H1 (cell line): ENCODE measurements at regions not wholly inside any gene's neighbourhood (a gene's known extent, or its start where the extent isn't known, plus 50 kb on each side); places are given as distances from the start of the nearest gene placed in this dataset.
"Not testable (repeated sequence)": the region's sequence is repeated elsewhere in the genome, so short reads cannot be mapped to it uniquely, and the experiment has no call there.

Experiments
- CTCF ChIA-PET: fragments of 300-600 bp; sonication (Branson Sonifier 250); formaldehyde crosslinking; loops from one replicate; lab custom pipeline; 2021; ENCODE audit not compliant: partially characterized antibody; lab: Charles Lee
- POLR2A ChIA-PET: fragments of 300-600 bp; sonication (Branson Sonifier 250); formaldehyde crosslinking; loops from one replicate; lab custom pipeline; 2021; ENCODE audit warnings: inconsistent platforms; ENCODE audit not compliant: partially characterized antibody; lab: Charles Lee
- DNase-seq, 2 experiments: peaks; one replicate each; pipeline versions ENCODE4 v3.0.0 to v3.0.0-alpha.2; 2010 to 2022; ENCODE audit warnings: low spot score in 2 of 2, low read depth in 1 of 2, mixed read lengths in 1 of 2
- FAIRE-seq: peaks from 2 replicates; lab custom pipeline; 2011; peaks lifted over from hg19 to GRCh38; lab: Jason Lieb, UNC
- H2AFZ ChIP-seq: 2 replicates; pipeline ENCODE4 v1.8.1; 2012; ENCODE audit warnings: low read length, inconsistent platforms
- H2AK5ac ChIP-seq: 2 replicates; pipeline ENCODE4 v1.6.1; 2013; ENCODE audit warnings: low read depth, low read length
- H2BK120ac ChIP-seq: replicated peaks from 2 replicates; pipeline ENCODE3; 2013; ENCODE audit warnings: low read depth, low read length, inconsistent platforms
- H2BK12ac ChIP-seq: 2 replicates; pipeline ENCODE4 v1.6.1; 2013; ENCODE audit warnings: low read depth, low read length
- H2BK15ac ChIP-seq: 2 replicates; pipeline ENCODE4 v1.6.1; 2013; ENCODE audit warnings: low read length
- H2BK20ac ChIP-seq: 2 replicates; pipeline ENCODE4 v1.6.1; 2013; ENCODE audit warnings: low read length
- H2BK5ac ChIP-seq: 2 replicates; pipeline ENCODE4 v1.6.1; 2013; ENCODE audit warnings: low read depth, low read length
- H3K14ac ChIP-seq: 2 replicates; pipeline ENCODE4 v1.6.1; 2013; ENCODE audit warnings: inconsistent platforms; ENCODE audit not compliant: insufficient read length
- H3K18ac ChIP-seq: 2 replicates; pipeline ENCODE4 v1.6.1; 2013; ENCODE audit warnings: low read length; ENCODE audit errors: extremely low read depth
- H3K23ac ChIP-seq: 2 replicates; pipeline ENCODE4 v1.6.1; 2013; ENCODE audit warnings: inconsistent platforms; ENCODE audit not compliant: insufficient read length
- H3K23me2 ChIP-seq: 2 replicates; pipeline ENCODE4 v1.6.1; 2013; ENCODE audit warnings: low read depth, low read length
- H3K27ac ChIP-seq: 2 replicates; pipeline ENCODE4 v1.6.1; 2011; ENCODE audit warnings: low read depth, low read length, inconsistent platforms
- H3K27me3 ChIP-seq, 4 experiments: replicated peaks in 1 of 4; 1 replicate in 1 of 4; 2 replicates in 3 of 4; pipeline versions ENCODE4 v1.6.1 to v1.8.1; 2011 to 2013; ENCODE audit warnings: low read length in 3 of 4, mild to moderate bottlenecking in 3 of 4, inconsistent platforms in 2 of 4, mixed read lengths in 2 of 4, moderate library complexity in 1 of 4; ENCODE audit not compliant: control insufficient read depth in 3 of 4, insufficient read depth in 3 of 4; ENCODE audit errors: extremely low read depth in 1 of 4
- H3K36me3 ChIP-seq, 4 experiments: 2 replicates each; pipeline versions ENCODE4 v1.6.1 to v1.8.1; 2011 to 2013; ENCODE audit warnings: mild to moderate bottlenecking in 4 of 4, low read length in 3 of 4, moderate library complexity in 2 of 4, control low read depth in 1 of 4, inconsistent platforms in 1 of 4; ENCODE audit not compliant: insufficient read depth in 4 of 4, control insufficient read depth in 2 of 4
- H3K4ac ChIP-seq: replicated peaks from 2 replicates; pipeline ENCODE3; 2013; ENCODE audit warnings: low read length, low read depth, mixed read lengths, inconsistent platforms; ENCODE audit not compliant: insufficient read length
- H3K4me1 ChIP-seq, 4 experiments: replicated peaks in 1 of 4; 1 replicate in 1 of 4; 2 replicates in 3 of 4; pipeline versions ENCODE4 v1.6.1 to v1.8.1; 2011 to 2013; ENCODE audit warnings: low read length in 3 of 4, inconsistent platforms in 2 of 4, mixed read lengths in 1 of 4; ENCODE audit not compliant: insufficient read depth in 4 of 4, control insufficient read depth in 3 of 4
- H3K4me2 ChIP-seq, 2 experiments: 2 replicates each; pipeline versions ENCODE4 v1.6.1 to v1.8.1; 2011 to 2013; ENCODE audit warnings: low read depth in 2 of 2, low read length in 2 of 2, control low read depth in 1 of 2, inconsistent platforms in 1 of 2, mild to moderate bottlenecking in 1 of 2; ENCODE audit not compliant: insufficient read depth in 1 of 2
- H3K4me3 ChIP-seq, 4 experiments: fragments of 200-600, 300-600 bp in 1 of 4; sonication (generic), shearing (Covaris generic), sonication (Bioruptor Twin) in 1 of 4; 2 replicates each; pipeline versions ENCODE4 v1.5.1 to v1.8.1; 2011 to 2016; ENCODE audit warnings: low read length in 4 of 4, low read depth in 3 of 4, control low read depth in 2 of 4, inconsistent platforms in 2 of 4, mild to moderate bottlenecking in 2 of 4, mixed read lengths in 1 of 4, moderate library complexity in 1 of 4; ENCODE audit not compliant: insufficient read depth in 2 of 4; ENCODE audit errors: extremely low read depth in 1 of 4
- H3K56ac ChIP-seq: replicated peaks from 2 replicates; pipeline ENCODE3; 2013; ENCODE audit warnings: low read depth, mild to moderate bottlenecking, mixed read lengths, low read length, inconsistent platforms; ENCODE audit not compliant: insufficient read length
- H3K79me1 ChIP-seq: 2 replicates; pipeline ENCODE4 v1.6.1; 2013; ENCODE audit warnings: low read depth, low read length, control low read depth
- H3K79me2 ChIP-seq, 2 experiments: 2 replicates each; pipeline versions ENCODE4 v1.6.1 to v1.8.1; 2012 to 2013; ENCODE audit warnings: low read length in 2 of 2, mild to moderate bottlenecking in 2 of 2, inconsistent platforms in 1 of 2; ENCODE audit not compliant: insufficient read depth in 2 of 2, control insufficient read depth in 1 of 2
- H3K9ac ChIP-seq, 4 experiments: replicated peaks in 1 of 4; 1 replicate in 1 of 4; 2 replicates in 3 of 4; pipeline versions ENCODE4 v1.6.1 to v1.8.1; 2011 to 2013; ENCODE audit warnings: low read depth in 3 of 4, low read length in 3 of 4, control low read depth in 2 of 4, mild to moderate bottlenecking in 2 of 4, moderate library complexity in 2 of 4, inconsistent platforms in 1 of 4; ENCODE audit errors: extremely low read depth in 1 of 4
- H3K9me3 ChIP-seq, 2 experiments: 2 replicates each; pipeline versions ENCODE4 v1.6.1 to v1.8.1; 2012 to 2013; ENCODE audit warnings: mild to moderate bottlenecking in 2 of 2, moderate library complexity in 2 of 2, control low read depth in 1 of 2, inconsistent platforms in 1 of 2, low read depth in 1 of 2, low read length in 1 of 2, mixed read lengths in 1 of 2; ENCODE audit not compliant: insufficient read depth in 2 of 2
- H4K20me1 ChIP-seq, 2 experiments: replicated peaks in 1 of 2; 2 replicates each; pipeline versions ENCODE3 to v1.8.1; 2011 to 2013; ENCODE audit warnings: inconsistent platforms in 2 of 2, low read length in 2 of 2, mild to moderate bottlenecking in 1 of 2; ENCODE audit not compliant: insufficient read depth in 2 of 2, control insufficient read depth in 1 of 2
- H4K5ac ChIP-seq: 2 replicates; pipeline ENCODE4 v1.6.1; 2013; ENCODE audit warnings: low read length, low read depth, mixed read lengths, inconsistent platforms; ENCODE audit not compliant: insufficient read length
- H4K8ac ChIP-seq: 2 replicates; pipeline ENCODE4 v1.8.0; 2013; ENCODE audit warnings: mild to moderate bottlenecking, moderate library complexity, low read length, inconsistent platforms; ENCODE audit not compliant: insufficient read depth; ENCODE audit errors: extremely low read depth
- H4K91ac ChIP-seq: replicated peaks from 2 replicates; pipeline ENCODE3; 2013; ENCODE audit warnings: low read length, mixed read lengths, inconsistent platforms; ENCODE audit not compliant: insufficient read length
- WGBS, 2 experiments: shearing (Covaris generic) in 1 of 2; methylation state at CpG; one replicate each; pipeline versions ENCODE4 v1.1.6 to v1.1.7; 2013 to 2015; ENCODE audit warnings: low lambda C conversion rate in 2 of 2, mixed read lengths in 2 of 2, inconsistent platforms in 1 of 2, low coverage in 1 of 2, missing lambda C conversion rate in 1 of 2; ENCODE audit not compliant: insufficient replicate concordance in 2 of 2, insufficient coverage in 1 of 2, insufficient read length in 1 of 2; ENCODE audit errors: extremely low coverage in 1 of 2, missing lambda C conversion rate in 1 of 2; 5-methylcytosine and 5-hydroxymethylcytosine counted together

DNA sequence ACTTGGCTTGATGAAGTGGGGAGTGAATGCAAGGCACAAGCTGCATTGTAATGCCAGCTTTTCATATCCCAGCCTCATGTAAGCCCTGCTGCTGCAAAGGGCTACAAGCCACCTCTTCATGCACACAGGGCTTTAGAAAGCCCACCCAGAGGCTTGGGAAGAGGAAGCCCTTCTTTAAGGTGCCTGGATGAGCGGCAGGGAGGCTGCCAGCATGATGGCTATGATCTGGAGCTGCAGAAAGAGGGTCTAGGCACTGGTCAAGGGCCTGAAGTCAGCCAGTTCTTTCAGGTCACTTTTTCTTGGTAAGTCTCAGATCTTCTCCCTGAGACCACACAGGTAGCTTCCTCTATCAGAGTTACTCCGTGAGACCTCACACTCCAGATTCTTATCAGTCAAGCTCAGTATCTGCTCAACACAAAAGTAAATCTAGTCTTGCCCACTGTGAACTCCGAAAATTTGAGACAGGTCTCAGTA is 113.3 kb upstream of the SEC22B start:
- H4K8ac ChIP-seq, H3K9ac ChIP-seq, H3K79me2 ChIP-seq, H2BK120ac ChIP-seq, H3K27ac ChIP-seq, H2BK15ac ChIP-seq, H4K91ac ChIP-seq, H3K23me2 ChIP-seq, H3K23ac ChIP-seq, H3K18ac ChIP-seq, H3K4me1 ChIP-seq, H3K79me1 ChIP-seq, DNase-seq, H2AK5ac ChIP-seq, H3K27me3 ChIP-seq, H4K20me1 ChIP-seq, CTCF ChIA-PET, FAIRE-seq, H3K56ac ChIP-seq, H3K9me3 ChIP-seq, H3K4ac ChIP-seq, H3K4me2 ChIP-seq, H2BK12ac ChIP-seq, H3K4me3 ChIP-seq, H3K36me3 ChIP-seq, H2BK20ac ChIP-seq, H3K14ac ChIP-seq, H2BK5ac ChIP-seq, POLR2A ChIA-PET, H4K5ac ChIP-seq, H2AFZ ChIP-seq: not testable (repeated sequence)
- no CpG with 5 or more reads among the region's 3 CpGs for WGBS, 2 experiments

DNA sequence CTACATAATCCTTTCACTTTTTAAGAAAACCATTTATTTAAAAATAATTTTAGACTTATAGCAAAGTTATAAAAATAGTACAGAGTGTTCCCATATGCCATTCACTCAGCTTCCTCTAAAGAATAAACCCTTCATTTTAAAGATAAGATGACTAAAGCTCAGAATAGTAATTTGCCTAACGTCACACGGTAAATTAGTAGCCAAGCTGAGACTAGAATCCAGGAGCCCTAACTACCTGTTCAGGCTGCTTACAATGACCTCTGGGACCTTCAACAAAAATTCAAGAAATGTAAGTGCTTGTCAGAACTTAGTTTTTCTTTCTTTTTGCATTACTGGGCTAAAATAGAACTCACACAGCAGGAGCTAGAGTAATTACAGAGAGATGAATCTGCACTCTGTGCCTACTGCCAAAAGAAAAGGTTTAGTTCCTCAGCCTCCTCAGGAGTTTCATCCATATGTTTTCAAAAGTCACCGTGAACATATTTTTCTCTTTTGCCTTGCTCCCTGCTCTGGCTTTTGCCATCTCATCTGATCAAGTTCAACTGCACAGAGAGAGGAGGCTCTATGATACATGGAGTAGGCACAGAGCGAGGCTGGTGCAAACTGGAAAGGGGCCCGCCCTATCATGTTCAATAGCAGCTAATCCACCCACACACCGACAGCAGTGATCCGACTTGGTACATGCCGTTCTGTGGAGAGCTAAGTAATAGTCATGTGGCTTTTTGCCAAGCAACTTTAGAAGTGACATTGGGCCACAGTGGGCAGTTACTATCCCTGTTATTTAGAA is 112.7 kb upstream of the SEC22B start:
- H2BK120ac ChIP-seq, H3K27ac ChIP-seq, H3K56ac ChIP-seq, H2AK5ac ChIP-seq, CTCF ChIA-PET, H3K4me2 ChIP-seq, H2BK20ac ChIP-seq, H3K18ac ChIP-seq, H3K27me3 ChIP-seq, H3K79me2 ChIP-seq, H4K8ac ChIP-seq, H4K91ac ChIP-seq, FAIRE-seq, H3K23ac ChIP-seq, H3K4me1 ChIP-seq, H3K4me3 ChIP-seq, H4K20me1 ChIP-seq, H3K23me2 ChIP-seq, H3K9me3 ChIP-seq, H2BK15ac ChIP-seq, H3K79me1 ChIP-seq, H2BK12ac ChIP-seq, POLR2A ChIA-PET, H4K5ac ChIP-seq, H2AFZ ChIP-seq, DNase-seq, H3K36me3 ChIP-seq, H2BK5ac ChIP-seq, H3K9ac ChIP-seq, H3K4ac ChIP-seq, H3K14ac ChIP-seq: not testable (repeated sequence)
- no CpG with 5 or more reads among the region's 8 CpGs for WGBS, 2 experiments
